Esophagus (tissue), 2 donors: ENCODE measurements at regions not wholly inside any gene's neighbourhood (a gene's known extent, or its start where the extent isn't known, plus 50 kb on each side); places are given as distances from the start of the nearest gene placed in this dataset.

Source experiments
- H3K27ac ChIP-seq, 2 donors: one replicate each; pipeline ENCODE4 v1.5.1; 2013; ENCODE audit warnings: low read depth in 2 of 2, mild to moderate bottlenecking in 2 of 2, inconsistent platforms in 1 of 2, low read length in 1 of 2, moderate library complexity in 1 of 2
- H3K27me3 ChIP-seq, 2 donors: one replicate each; pipeline ENCODE4 v1.6.1; 2013; ENCODE audit warnings: low read length in 2 of 2, control low read depth in 1 of 2, mild to moderate bottlenecking in 1 of 2; ENCODE audit not compliant: insufficient read depth in 2 of 2, control insufficient read depth in 1 of 2
- H3K36me3 ChIP-seq, 2 donors: one replicate each; pipeline ENCODE4 v1.6.1; 2013; ENCODE audit warnings: low read length in 1 of 2; ENCODE audit not compliant: control insufficient read depth in 2 of 2, insufficient read depth in 2 of 2
- H3K4me1 ChIP-seq, 2 donors: one replicate each; pipeline ENCODE4 v1.6.1; 2013; ENCODE audit warnings: low read length in 1 of 2; ENCODE audit not compliant: control insufficient read depth in 2 of 2, insufficient read depth in 2 of 2
- H3K4me3 ChIP-seq, 2 donors: one replicate each; pipeline ENCODE4 v1.5.1; 2013; ENCODE audit warnings: low read length in 2 of 2, mild to moderate bottlenecking in 2 of 2, low read depth in 1 of 2, moderate library complexity in 1 of 2
- H3K9me3 ChIP-seq, 2 donors: one replicate each; pipeline ENCODE4 v1.6.1; 2013; ENCODE audit warnings: mild to moderate bottlenecking in 2 of 2, low read depth in 1 of 2, low read length in 1 of 2, moderate library complexity in 1 of 2; ENCODE audit not compliant: control insufficient read depth in 2 of 2, insufficient read depth in 1 of 2
- WGBS, 2 donors: extraction: QIAGEN DNeasy Blood & Tissue Kit; methylation state at CpG; one replicate each; pipeline ENCODE4 v1.1.7; 2013; 5-methylcytosine and 5-hydroxymethylcytosine counted together
- donor health status: healthy with polysubstance abuse.
- donor health status: Bipolar disorder and iron deficiency.

GRCh38 chr16:87008664-87009063 is 308.5 kb downstream of the C16orf95 start:
- Histone ChIP-seq H3K27me3 (no peaks in the 10 kb centered on the region), H3K36me3 (no peaks in the 10 kb centered on the region), H3K9me3 (peaks cover 0 to 2% of the 10 kb centered on the region in 2 donors), H3K27ac (no peak overlapping the region), H3K4me3 (no peak overlapping the region), H3K4me1 (no peaks in the 10 kb centered on the region)
- 90 to 94% methylated on average over 5 of the region's 5 CpGs for WGBS, 2 donors

GRCh38 chr16:87012954-87013938 is 303.9 kb downstream of the C16orf95 start:
- WGBS, 2 donors: 63 to 65% methylated on average over 37 of the region's 37 CpGs
- H3K36me3 ChIP-seq: no peaks in the 10 kb centered on the region

GRCh38 chr16:87014112-87014511 is 303.1 kb downstream of the C16orf95 start:
- Histone ChIP-seq H3K36me3 (no peaks in the 10 kb centered on the region), H3K27ac (no peak overlapping the region), H3K4me3 (no peak overlapping the region), H3K9me3 (no peaks in the 10 kb centered on the region), H3K4me1 (no peaks in the 10 kb centered on the region), H3K27me3 (no peaks in the 10 kb centered on the region)
- WGBS, 2 donors: 95 to 97% methylated on average over 1 of the region's 1 CpG

More at GRCh38 chr16:87012954-87013938, 303.9 kb downstream of the C16orf95 start:
- Histone ChIP-seq H3K27ac (no peak overlapping the region), H3K4me1 (no peaks in the 10 kb centered on the region), H3K4me3 (no peak overlapping the region), H3K27me3 (no peaks in the 10 kb centered on the region), H3K9me3 (peaks cover 0 to 2% of the 10 kb centered on the region in 2 donors)

- H3K9me3 ChIP-seq: no peaks in the 10 kb centered on the region
- no peak overlapping the region for H3K27ac ChIP-seq
- H3K36me3 ChIP-seq: no peaks in the 10 kb centered on the region
- no peak overlapping the region for H3K4me3 ChIP-seq
- WGBS, 2 donors: 93% methylated on average over 5 of the region's 5 CpGs
- no peaks in the 10 kb centered on the region for H3K27me3 ChIP-seq
- H3K4me1 ChIP-seq: no peaks in the 10 kb centered on the region
Measured at GRCh38 chr16:87015021-87015420, 302.2 kb downstream of the C16orf95 start.

- no peaks in the 10 kb centered on the region for H3K27me3 ChIP-seq
- WGBS, 2 donors: 67 to 68% methylated on average over 15 of the region's 15 CpGs
Measured at GRCh38 chr16:87016046-87017035, 300.9 kb downstream of the C16orf95 start.

GRCh38 chr16:87017371-87018012 is 299.7 kb downstream of the C16orf95 start:
- H3K4me3 ChIP-seq: no peak overlapping the region
- no peaks in the 10 kb centered on the region for H3K36me3 ChIP-seq
- H3K27ac ChIP-seq: no peak overlapping the region
- no peaks in the 10 kb centered on the region for H3K9me3 ChIP-seq
- H3K4me1 ChIP-seq: no peaks in the 10 kb centered on the region
- WGBS, 2 donors: 56 to 57% methylated on average over 9 of the region's 9 CpGs
- no peaks in the 10 kb centered on the region for H3K27me3 ChIP-seq

More at GRCh38 chr16:87016046-87017035, 300.9 kb downstream of the C16orf95 start:
- no peaks in the 10 kb centered on the region for H3K4me1 ChIP-seq
- H3K27ac ChIP-seq: no peak overlapping the region
- no peak overlapping the region for H3K4me3 ChIP-seq
- no peaks in the 10 kb centered on the region for H3K9me3 ChIP-seq
- no peaks in the 10 kb centered on the region for H3K36me3 ChIP-seq

GRCh38 chr16:87025676-87026075 is 291.5 kb downstream of the C16orf95 start:
- 79 to 93% methylated on average over 1 of the region's 1 CpG for WGBS, 2 donors
- Histone ChIP-seq H3K27me3 (no peaks in the 10 kb centered on the region), H3K36me3 (no peaks in the 10 kb centered on the region), H3K4me3 (no peak overlapping the region), H3K9me3 (peaks cover 0 to 2% of the 10 kb centered on the region in 2 donors), H3K4me1 (no peaks in the 10 kb centered on the region), H3K27ac (no peak overlapping the region)

- Histone ChIP-seq H3K27ac (no peak overlapping the region), H3K27me3 (no peaks in the 10 kb centered on the region), H3K36me3 (no peaks in the 10 kb centered on the region), H3K4me1 (no peaks in the 10 kb centered on the region), H3K9me3 (peaks cover 0 to 2% of the 10 kb centered on the region in 2 donors), H3K4me3 (no peak overlapping the region)
- WGBS, 2 donors: 84 to 86% methylated on average over 16 of the region's 16 CpGs
Measured at GRCh38 chr16:87027056-87027616, 290.1 kb downstream of the C16orf95 start.
